ENCODE measurements at regions not wholly inside any gene's neighbourhood (a gene's known extent, or its start where the extent isn't known, plus 50 kb on each side); places are given as distances from the start of the nearest gene placed in this dataset.

- no peak for TF ChIP-seq CTCF (IDR thresholded peaks at IDR 0.05)
- no peak for TF ChIP-seq EP300 (IDR thresholded peaks at IDR 0.05; ENCODE audit: low read depth)
- TF ChIP-seq POLR2AphosphoS5 (IDR thresholded peaks at IDR 0.05): no peak
These were observed 104.4 kb upstream of the PHYHIPL start for GRCh38 chr10:59072038-59072437.
